OCI-LY3 (cell line): ENCODE measurements at regions not wholly inside any gene's neighbourhood (a gene's known extent, or its start where the extent isn't known, plus 50 kb on each side); places are given as distances from the start of the nearest gene placed in this dataset.

ENCODE experiments used
- H2AFZ ChIP-seq: fragments of 200-600, 300-600 bp; shearing (Covaris generic); 2 replicates; pipeline ENCODE4 v1.6.0; 2014; ENCODE audit warnings: antibody characterized with exemption, low read depth, low read length
- H3K27ac ChIP-seq: fragments of 200-600, 300-600 bp; sonication (generic); 2 replicates; pipeline ENCODE4 v1.5.1; 2014; ENCODE audit warnings: mild to moderate bottlenecking, low read length, moderate library complexity, mixed read lengths
- H3K27me3 ChIP-seq: fragments of 200-600, 300-600 bp; sonication (generic); 2 replicates; pipeline ENCODE4 v1.6.1; 2014; ENCODE audit warnings: low read depth, low read length, mixed read lengths
- H3K36me3 ChIP-seq: fragments of 200-600, 300-600 bp; sonication (generic); replicated peaks from 2 replicates; pipeline ENCODE3; 2014; ENCODE audit warnings: low read depth, low read length, mixed read lengths
- H3K4me1 ChIP-seq: fragments of 300-600, 200-600 bp; sonication (generic); 2 replicates; pipeline ENCODE4 v1.6.1; 2014; ENCODE audit warnings: low read length, mixed read lengths
- H3K4me2 ChIP-seq: fragments of 200-600, 300-600 bp; sonication (generic); 2 replicates; pipeline ENCODE4 v1.6.1; 2014; ENCODE audit warnings: low read length, mixed read lengths
- H3K4me3 ChIP-seq: fragments of 300-600, 200-600 bp; sonication (generic); 2 replicates; pipeline ENCODE4 v1.5.1; 2014; ENCODE audit warnings: antibody characterized with exemption, mild to moderate bottlenecking, low read length, moderate library complexity
- H3K79me2 ChIP-seq: fragments of 300-600, 200-600 bp; shearing (Covaris generic); 2 replicates; pipeline ENCODE4 v1.6.1; 2014; ENCODE audit warnings: mild to moderate bottlenecking, low read length, mixed read lengths
- H3K9ac ChIP-seq: fragments of 300-600, 200-600 bp; shearing (Covaris generic); 2 replicates; pipeline ENCODE4 v1.6.0; 2014; ENCODE audit warnings: mild to moderate bottlenecking, low read length, moderate library complexity
- H3K9me3 ChIP-seq: fragments of 200-600, 300-600 bp; shearing (Covaris generic); 2 replicates; pipeline ENCODE4 v1.6.1; 2014; ENCODE audit warnings: low read length, mixed read lengths; ENCODE audit not compliant: insufficient read depth
- H4K20me1 ChIP-seq: fragments of 200-600, 300-600 bp; sonication (generic); 2 replicates; pipeline ENCODE4 v1.6.1; 2016; ENCODE audit warnings: low read length, mixed read lengths; ENCODE audit not compliant: insufficient read depth
- EZH2phosphoT487 ChIP-seq: fragments of 200-600 bp; shearing (Covaris generic); IDR thresholded peaks from 2 replicates; pipeline ENCODE4 v1.6.1; 2018; ENCODE audit warnings: antibody characterized with exemption, mixed run types, low read depth
- TF ChIP-seq, protein P1 (sequence below): fragments of 200-600, 300-600 bp; sonication (generic); IDR thresholded peaks from 2 replicates; pipeline ENCODE4 v1.5.1; 2014; ENCODE audit warnings: antibody characterized with exemption, low read length, low read depth

- Histone ChIP-seq H3K27ac (no peak overlapping the region), H3K79me2 (no peaks in the 10 kb centered on the region), H3K4me3 (no peak overlapping the region), H2AFZ (no peak overlapping the region), H3K27me3 (no peaks in the 10 kb centered on the region), H3K4me2 (no peak overlapping the region), H3K9ac (no peak overlapping the region), H3K9me3 (no peaks in the 10 kb centered on the region), H4K20me1 (no peaks in the 10 kb centered on the region), H3K4me1 (no peaks in the 10 kb centered on the region), H3K36me3 (no peaks in the 10 kb centered on the region)
- no peak for TF ChIP-seq EZH2phosphoT487
- TF ChIP-seq, protein P1, sequence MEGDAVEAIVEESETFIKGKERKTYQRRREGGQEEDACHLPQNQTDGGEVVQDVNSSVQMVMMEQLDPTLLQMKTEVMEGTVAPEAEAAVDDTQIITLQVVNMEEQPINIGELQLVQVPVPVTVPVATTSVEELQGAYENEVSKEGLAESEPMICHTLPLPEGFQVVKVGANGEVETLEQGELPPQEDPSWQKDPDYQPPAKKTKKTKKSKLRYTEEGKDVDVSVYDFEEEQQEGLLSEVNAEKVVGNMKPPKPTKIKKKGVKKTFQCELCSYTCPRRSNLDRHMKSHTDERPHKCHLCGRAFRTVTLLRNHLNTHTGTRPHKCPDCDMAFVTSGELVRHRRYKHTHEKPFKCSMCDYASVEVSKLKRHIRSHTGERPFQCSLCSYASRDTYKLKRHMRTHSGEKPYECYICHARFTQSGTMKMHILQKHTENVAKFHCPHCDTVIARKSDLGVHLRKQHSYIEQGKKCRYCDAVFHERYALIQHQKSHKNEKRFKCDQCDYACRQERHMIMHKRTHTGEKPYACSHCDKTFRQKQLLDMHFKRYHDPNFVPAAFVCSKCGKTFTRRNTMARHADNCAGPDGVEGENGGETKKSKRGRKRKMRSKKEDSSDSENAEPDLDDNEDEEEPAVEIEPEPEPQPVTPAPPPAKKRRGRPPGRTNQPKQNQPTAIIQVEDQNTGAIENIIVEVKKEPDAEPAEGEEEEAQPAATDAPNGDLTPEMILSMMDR: no peak
These were observed 407.1 kb upstream of the DMAC1 start for GRCh38 chr9:8206720-8207119.

GRCh38 chr9:8205576-8205975 lies 406.0 kb upstream of the DMAC1 start:
- Histone ChIP-seq H4K20me1 (no peaks in the 10 kb centered on the region), H3K4me3 (no peak overlapping the region), H3K4me2 (no peak overlapping the region), H3K4me1 (no peaks in the 10 kb centered on the region), H2AFZ (no peak overlapping the region), H3K27ac (no peak overlapping the region), H3K79me2 (no peaks in the 10 kb centered on the region), H3K9ac (no peak overlapping the region), H3K27me3 (no peaks in the 10 kb centered on the region), H3K36me3 (no peaks in the 10 kb centered on the region), H3K9me3 (no peaks in the 10 kb centered on the region)
- no peak for TF ChIP-seq EZH2phosphoT487
- TF ChIP-seq, protein P1: no peak

- Histone ChIP-seq H3K4me1 (peaks cover 17% of the 10 kb centered on the region), H3K79me2 (no peaks in the 10 kb centered on the region), H3K27me3 (no peaks in the 10 kb centered on the region), H3K4me3 (no peak overlapping the region), H4K20me1 (no peaks in the 10 kb centered on the region), H2AFZ (no peak overlapping the region), H3K9ac (no peak overlapping the region), H3K36me3 (peaks cover 2% of the 10 kb centered on the region), H3K9me3 (no peaks in the 10 kb centered on the region), H3K27ac (no peak overlapping the region), H3K4me2 (no peak overlapping the region)
- no peak for TF ChIP-seq EZH2phosphoT487
- TF ChIP-seq, protein P1: no peak
These were observed 390.3 kb upstream of the DMAC1 start for GRCh38 chr9:8189881-8190280.

DNA sequence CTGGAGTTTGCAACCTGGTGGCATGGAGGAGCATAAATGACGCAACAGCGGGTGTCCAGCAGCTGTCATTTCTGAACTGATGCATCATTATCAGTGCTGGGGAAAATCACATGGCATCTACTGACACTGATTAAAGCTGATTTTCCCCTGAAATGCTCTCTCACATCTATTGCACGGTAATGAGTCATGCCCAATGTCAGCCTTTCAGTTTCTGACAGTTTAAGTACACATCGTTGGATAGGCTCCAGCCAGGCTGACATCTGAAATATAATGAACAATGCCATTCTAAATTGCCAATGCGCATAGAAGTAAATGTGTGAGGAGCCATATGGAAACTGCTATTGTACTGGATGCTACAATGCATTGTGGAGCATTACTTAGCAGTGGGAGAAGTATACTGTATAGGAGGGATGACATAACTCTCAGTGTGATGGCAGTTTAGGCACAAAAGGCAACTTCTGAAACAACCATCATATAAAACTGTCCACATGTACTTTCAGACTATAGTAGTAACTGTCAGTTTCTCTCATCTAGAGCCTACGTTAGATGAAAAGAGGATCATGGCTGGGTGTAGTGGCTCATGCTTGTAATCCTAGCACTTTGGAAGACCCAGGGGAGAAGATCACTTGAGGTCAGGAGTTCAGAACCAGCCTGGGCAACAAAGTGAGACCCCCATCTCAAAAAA lies 389.3 kb upstream of the DMAC1 start:
- H2AFZ ChIP-seq: no peak overlapping the region
- no peaks in the 10 kb centered on the region for H3K9me3 ChIP-seq
- H3K27ac ChIP-seq: no peak overlapping the region
- no peaks in the 10 kb centered on the region for H3K79me2 ChIP-seq
- peaks cover 2% of the 10 kb centered on the region for H3K36me3 ChIP-seq
- H3K27me3 ChIP-seq: no peaks in the 10 kb centered on the region
- no peak overlapping the region for H3K4me3 ChIP-seq
- TF ChIP-seq EZH2phosphoT487: no peak
- TF ChIP-seq, protein P1: no peak
- no peak overlapping the region for H3K9ac ChIP-seq
- no peak overlapping the region for H3K4me2 ChIP-seq
- H3K4me1 ChIP-seq: peaks cover 17% of the 10 kb centered on the region
- H4K20me1 ChIP-seq: no peaks in the 10 kb centered on the region
